ENCODE measurements at regions not wholly inside any gene's neighbourhood (a gene's known extent, or its start where the extent isn't known, plus 50 kb on each side); places are given as distances from the start of the nearest gene placed in this dataset.

DNA sequence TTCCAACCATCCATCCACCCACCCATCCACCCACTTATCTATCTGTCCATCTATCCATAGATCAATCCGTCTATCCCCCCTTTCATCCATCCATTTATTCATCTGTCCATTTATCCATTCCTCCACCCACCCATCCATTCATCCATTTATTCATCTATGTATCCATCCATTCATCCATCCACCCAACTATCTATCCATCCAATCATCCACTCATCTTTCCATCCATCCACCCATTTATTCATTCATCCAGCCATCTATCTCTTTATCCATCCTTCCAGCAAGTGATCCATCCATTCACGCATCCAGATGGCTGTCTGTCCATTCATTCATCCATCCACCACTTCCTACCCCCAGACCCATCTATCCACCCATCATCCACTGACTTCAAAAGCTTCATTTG is 84.0 kb upstream of the CD99 start:
- Mint-ChIP-seq H3K9me3 (ENCODE audit: unreplicated experiment) (peaks cover 2% of the 10 kb centered on the region), H3K36me3 (ENCODE audit: unreplicated experiment) (no peaks in the 10 kb centered on the region), H3K4me3 (ENCODE audit: unreplicated experiment) (peak overlapping the region; percentile 2), H3K27ac (ENCODE audit: unreplicated experiment) (no peak overlapping the region), H3K4me1 (ENCODE audit: low read depth, unreplicated experiment) (no peaks in the 10 kb centered on the region), H3K27me3 (ENCODE audit: unreplicated experiment) (peaks cover 10% of the 10 kb centered on the region)
- no peak for DNase-seq
- TF ChIP-seq, protein P1, sequence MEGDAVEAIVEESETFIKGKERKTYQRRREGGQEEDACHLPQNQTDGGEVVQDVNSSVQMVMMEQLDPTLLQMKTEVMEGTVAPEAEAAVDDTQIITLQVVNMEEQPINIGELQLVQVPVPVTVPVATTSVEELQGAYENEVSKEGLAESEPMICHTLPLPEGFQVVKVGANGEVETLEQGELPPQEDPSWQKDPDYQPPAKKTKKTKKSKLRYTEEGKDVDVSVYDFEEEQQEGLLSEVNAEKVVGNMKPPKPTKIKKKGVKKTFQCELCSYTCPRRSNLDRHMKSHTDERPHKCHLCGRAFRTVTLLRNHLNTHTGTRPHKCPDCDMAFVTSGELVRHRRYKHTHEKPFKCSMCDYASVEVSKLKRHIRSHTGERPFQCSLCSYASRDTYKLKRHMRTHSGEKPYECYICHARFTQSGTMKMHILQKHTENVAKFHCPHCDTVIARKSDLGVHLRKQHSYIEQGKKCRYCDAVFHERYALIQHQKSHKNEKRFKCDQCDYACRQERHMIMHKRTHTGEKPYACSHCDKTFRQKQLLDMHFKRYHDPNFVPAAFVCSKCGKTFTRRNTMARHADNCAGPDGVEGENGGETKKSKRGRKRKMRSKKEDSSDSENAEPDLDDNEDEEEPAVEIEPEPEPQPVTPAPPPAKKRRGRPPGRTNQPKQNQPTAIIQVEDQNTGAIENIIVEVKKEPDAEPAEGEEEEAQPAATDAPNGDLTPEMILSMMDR (IDR thresholded peaks at IDR 0.05; ENCODE audit: partially characterized antibody, unreplicated experiment) = no peak

DNA sequence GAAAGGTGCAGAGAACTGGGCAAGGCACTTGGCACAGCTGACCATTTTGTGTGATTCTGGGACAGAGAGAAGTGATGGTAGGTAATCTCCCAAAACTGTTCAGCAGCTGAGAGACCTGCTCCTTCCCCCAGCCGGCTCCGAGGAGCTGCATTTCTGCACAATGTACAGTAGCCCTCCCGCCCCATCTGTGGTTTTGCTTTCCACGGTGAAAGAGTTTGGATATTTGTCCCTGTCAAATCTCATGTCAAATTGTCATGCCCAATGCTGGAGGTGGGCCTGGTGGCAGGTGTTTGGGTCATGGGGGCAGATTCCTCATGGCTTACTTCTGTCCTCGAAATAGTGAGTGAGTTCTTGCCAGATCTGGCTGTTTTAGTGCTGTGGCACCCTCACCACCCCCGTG is 90.5 kb upstream of the CD99 start:
- H3K27ac Mint-ChIP-seq (ENCODE audit: unreplicated experiment) = no peak overlapping the region
- no peak overlapping the region for H3K4me3 Mint-ChIP-seq (ENCODE audit: unreplicated experiment)
- DNase-seq = no peak
- H3K27me3 Mint-ChIP-seq (ENCODE audit: unreplicated experiment) = peaks cover 2% of the 10 kb centered on the region
- no peaks in the 10 kb centered on the region for H3K4me1 Mint-ChIP-seq (ENCODE audit: low read depth, unreplicated experiment)
- TF ChIP-seq, protein P1 (IDR thresholded peaks at IDR 0.05; ENCODE audit: partially characterized antibody, unreplicated experiment) = no peak
- no peaks in the 10 kb centered on the region for H3K9me3 Mint-ChIP-seq (ENCODE audit: unreplicated experiment)
- no peaks in the 10 kb centered on the region for H3K36me3 Mint-ChIP-seq (ENCODE audit: unreplicated experiment)

DNA sequence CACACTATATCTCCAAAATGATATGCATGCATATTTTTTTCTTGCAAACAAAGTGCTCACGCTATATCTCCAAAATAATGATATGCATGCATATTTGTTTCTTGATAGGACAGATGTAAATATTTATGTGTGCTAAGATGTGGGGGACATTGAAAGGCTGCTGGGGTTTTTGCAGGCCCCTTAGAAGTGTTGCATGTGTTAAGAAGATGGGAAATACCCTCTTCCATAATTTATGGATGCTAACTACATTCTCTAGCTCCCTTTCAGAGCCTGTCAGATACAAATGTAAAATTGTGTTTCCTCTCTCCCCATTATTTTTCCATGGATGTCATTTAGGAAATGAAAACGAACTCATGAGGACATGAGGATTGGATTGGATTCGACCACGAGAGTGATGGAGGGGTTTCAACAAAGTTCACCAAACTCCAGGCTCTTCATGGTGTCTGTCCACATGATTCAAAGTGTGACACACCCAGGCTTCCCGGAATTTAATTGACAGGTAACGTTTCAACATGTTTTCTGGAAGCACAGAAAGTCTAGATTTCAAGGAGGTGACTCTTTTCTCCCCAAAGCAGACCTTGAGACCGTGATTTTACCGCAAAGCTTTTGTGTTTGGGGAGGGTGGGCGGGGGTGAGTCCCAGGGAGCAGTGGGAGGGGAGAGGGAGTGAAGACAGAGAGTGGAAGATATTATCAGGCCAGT is 94.4 kb upstream of the CD99 start:
- Mint-ChIP-seq H3K4me3 (ENCODE audit: unreplicated experiment) (no peak overlapping the region), H3K4me1 (ENCODE audit: low read depth, unreplicated experiment) (peaks cover 2% of the 10 kb centered on the region), H3K27me3 (ENCODE audit: unreplicated experiment) (no peaks in the 10 kb centered on the region), H3K36me3 (ENCODE audit: unreplicated experiment) (no peaks in the 10 kb centered on the region), H3K9me3 (ENCODE audit: unreplicated experiment) (peaks cover 2% of the 10 kb centered on the region), H3K27ac (ENCODE audit: unreplicated experiment) (no peak overlapping the region)
- DNase-seq = no peak
- TF ChIP-seq, protein P1 (IDR thresholded peaks at IDR 0.05; ENCODE audit: partially characterized antibody, unreplicated experiment) = no peak

DNA sequence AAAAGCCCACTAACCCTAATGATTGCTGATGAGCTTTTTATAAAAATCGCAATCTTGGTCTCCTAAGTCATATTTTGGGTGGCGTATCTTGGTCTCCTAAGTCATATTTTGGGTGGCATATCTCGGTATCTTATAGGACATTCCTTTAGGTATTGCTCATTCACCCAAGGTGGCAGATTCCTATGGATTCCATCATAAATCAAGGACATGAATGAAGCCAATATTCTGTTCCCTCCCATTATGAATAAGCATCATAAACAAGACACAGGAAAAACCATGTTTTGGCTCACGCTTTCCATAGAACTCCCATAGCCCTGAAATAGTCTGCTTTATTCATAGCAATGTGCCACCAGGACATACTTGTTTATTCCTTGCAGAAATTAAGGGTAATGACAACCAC is 95.0 kb upstream of the CD99 start:
- Mint-ChIP-seq H3K27me3 (ENCODE audit: unreplicated experiment) (no peaks in the 10 kb centered on the region), H3K4me3 (ENCODE audit: unreplicated experiment) (no peak overlapping the region), H3K9me3 (ENCODE audit: unreplicated experiment) (peaks cover 2% of the 10 kb centered on the region), H3K4me1 (ENCODE audit: low read depth, unreplicated experiment) (peaks cover 2% of the 10 kb centered on the region), H3K27ac (ENCODE audit: unreplicated experiment) (no peak overlapping the region), H3K36me3 (ENCODE audit: unreplicated experiment) (no peaks in the 10 kb centered on the region)
- no peak for DNase-seq
- TF ChIP-seq, protein P1 (IDR thresholded peaks at IDR 0.05; ENCODE audit: partially characterized antibody, unreplicated experiment) = no peak

DNA sequence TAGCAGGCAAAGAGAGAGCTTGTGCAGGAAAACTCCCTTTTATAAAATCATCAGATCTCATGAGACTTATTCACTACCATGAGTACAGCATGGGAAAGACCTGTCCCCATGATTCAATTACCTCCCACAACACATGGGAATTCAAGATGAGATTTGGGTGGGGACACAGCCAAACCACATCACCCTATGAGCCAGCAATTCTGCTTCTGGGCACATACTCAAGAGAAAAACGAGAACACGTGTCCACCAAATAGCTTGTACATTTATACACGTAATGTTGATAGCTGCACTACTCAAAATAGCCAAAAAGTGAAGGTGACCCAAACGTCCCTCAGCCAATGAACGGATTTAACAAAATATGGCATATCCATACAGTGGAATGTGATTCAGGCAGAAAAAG is 94.5 kb upstream of the DHRSX start:
- no peaks in the 10 kb centered on the region for H3K27me3 Mint-ChIP-seq (ENCODE audit: unreplicated experiment)
- no peak overlapping the region for H3K4me3 Mint-ChIP-seq (ENCODE audit: unreplicated experiment)
- H3K36me3 Mint-ChIP-seq (ENCODE audit: unreplicated experiment) = no peaks in the 10 kb centered on the region
- TF ChIP-seq, protein P1 (IDR thresholded peaks at IDR 0.05; ENCODE audit: partially characterized antibody, unreplicated experiment) = no peak
- H3K9me3 Mint-ChIP-seq (ENCODE audit: unreplicated experiment) = peaks cover 2% of the 10 kb centered on the region
- no peak overlapping the region for H3K27ac Mint-ChIP-seq (ENCODE audit: unreplicated experiment)
- DNase-seq = no peak
- H3K4me1 Mint-ChIP-seq (ENCODE audit: low read depth, unreplicated experiment) = peaks cover 2% of the 10 kb centered on the region

Measured in glutamatergic neuron (in vitro differentiated cells).